ENCODE measurements at regions not wholly inside any gene's neighbourhood (a gene's known extent, or its start where the extent isn't known, plus 50 kb on each side); places are given as distances from the start of the nearest gene placed in this dataset.

- no peak for DNase-seq
Measured at GRCh38 chr2:7226501-7226900, 309.3 kb downstream of the RNF144A start.

GRCh38 chr2:7233126-7233525, 315.9 kb downstream of the RNF144A start:
- DNase-seq = no peak

- no peak for DNase-seq
Measured at GRCh38 chr2:7237466-7237865, 320.3 kb downstream of the RNF144A start.

GRCh38 chr2:7239078-7239477, 321.9 kb downstream of the RNF144A start:
- no peak for DNase-seq

GRCh38 chr2:7241041-7241745, 324.0 kb downstream of the RNF144A start:
- DNase-seq = no peak

GRCh38 chr2:7242189-7242867, 325.1 kb downstream of the RNF144A start:
- DNase-seq = no peak

GRCh38 chr2:7243276-7243675, 326.1 kb downstream of the RNF144A start:
- DNase-seq = no peak

GRCh38 chr2:7256377-7256776, 339.2 kb downstream of the RNF144A start:
- no peak for DNase-seq

GRCh38 chr2:7262727-7263126, 345.5 kb downstream of the RNF144A start:
- no peak for DNase-seq

- DNase-seq = no peak
Measured at GRCh38 chr2:7264791-7265190, 347.6 kb downstream of the RNF144A start.

GRCh38 chr2:7265286-7265685, 348.1 kb downstream of the RNF144A start:
- no peak for DNase-seq

- no peak for DNase-seq
Measured at GRCh38 chr2:7269106-7269643, 352.0 kb downstream of the RNF144A start.

GRCh38 chr2:7270011-7270431, 352.8 kb downstream of the RNF144A start:
- DNase-seq = peak; percentile 82

- DNase-seq = no peak
Measured at GRCh38 chr2:7272210-7272609, 355.0 kb downstream of the RNF144A start.

GRCh38 chr2:7278984-7279383, 361.8 kb downstream of the RNF144A start:
- DNase-seq = no peak

- DNase-seq = no peak
Measured at GRCh38 chr2:7279421-7279949, 362.3 kb downstream of the RNF144A start.

- DNase-seq = no peak
Measured at GRCh38 chr2:7280790-7281189, 363.6 kb downstream of the RNF144A start.

GRCh38 chr2:7281231-7282201, 364.3 kb downstream of the RNF144A start:
- no peak for DNase-seq

GRCh38 chr2:7286120-7286519, 368.9 kb downstream of the RNF144A start:
- no peak for DNase-seq

GRCh38 chr2:7288484-7288883, 371.3 kb downstream of the RNF144A start:
- DNase-seq = no peak

- no peak for DNase-seq
Measured at GRCh38 chr2:7289697-7290096, 372.5 kb downstream of the RNF144A start.

- no peak for DNase-seq
Measured at GRCh38 chr2:7292154-7292691, 375.0 kb downstream of the RNF144A start.

- DNase-seq = no peak
Measured at GRCh38 chr2:7309582-7309981, 392.4 kb downstream of the RNF144A start.
